H7 (cell line): ENCODE measurements at regions not wholly inside any gene's neighbourhood (a gene's known extent, or its start where the extent isn't known, plus 50 kb on each side); places are given as distances from the start of the nearest gene placed in this dataset.

ENCODE experiments used
- DNase-seq: peaks from one replicate; pipeline ENCODE4 v3.0.0; 2012
- H3K27me3 ChIP-seq: 2 replicates; pipeline ENCODE4 v1.6.0; 2011; ENCODE audit warnings: mild to moderate bottlenecking, low read length; ENCODE audit not compliant: control insufficient read depth, insufficient read depth
- H3K36me3 ChIP-seq: replicated peaks from 2 replicates; pipeline ENCODE4 v1.5.1; 2011; ENCODE audit warnings: low read length; ENCODE audit not compliant: control insufficient read depth, insufficient read depth
- H3K4me3 ChIP-seq: 2 replicates; pipeline ENCODE4 v1.5.1; 2011; ENCODE audit warnings: low read depth, mild to moderate bottlenecking, control low read depth, low read length, moderate library complexity; ENCODE audit not compliant: insufficient read depth

DNA sequence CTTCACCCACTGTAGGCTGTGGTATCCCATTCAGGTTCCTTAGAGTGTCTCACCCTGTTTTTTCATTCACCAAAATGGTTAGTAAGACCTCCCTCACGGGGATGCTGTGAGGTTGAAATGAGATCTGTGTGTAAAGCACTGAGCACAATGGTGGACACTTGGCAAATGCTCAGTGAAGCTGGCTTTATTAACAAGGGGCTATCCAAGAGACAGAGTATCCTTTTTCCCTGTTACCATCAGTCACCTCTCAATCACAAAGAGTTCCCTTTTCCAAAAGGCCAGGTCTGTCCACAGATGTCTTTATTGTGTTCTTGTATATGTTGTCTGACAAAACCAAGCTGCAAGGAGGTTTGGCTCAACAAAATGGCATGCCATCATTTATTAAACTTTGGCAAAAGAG lies 138.9 kb upstream of the RARB start:
- H3K36me3 ChIP-seq: no peaks in the 10 kb centered on the region
- no peak for DNase-seq
- H3K4me3 ChIP-seq: no peak overlapping the region
- H3K27me3 ChIP-seq: no peaks in the 10 kb centered on the region

- Histone ChIP-seq H3K4me3 (no peak overlapping the region), H3K36me3 (no peaks in the 10 kb centered on the region), H3K27me3 (no peaks in the 10 kb centered on the region)
- no peak for DNase-seq
Observed at GRCh38 chr3:25289663-25290062, 138.4 kb upstream of the RARB start.

DNA sequence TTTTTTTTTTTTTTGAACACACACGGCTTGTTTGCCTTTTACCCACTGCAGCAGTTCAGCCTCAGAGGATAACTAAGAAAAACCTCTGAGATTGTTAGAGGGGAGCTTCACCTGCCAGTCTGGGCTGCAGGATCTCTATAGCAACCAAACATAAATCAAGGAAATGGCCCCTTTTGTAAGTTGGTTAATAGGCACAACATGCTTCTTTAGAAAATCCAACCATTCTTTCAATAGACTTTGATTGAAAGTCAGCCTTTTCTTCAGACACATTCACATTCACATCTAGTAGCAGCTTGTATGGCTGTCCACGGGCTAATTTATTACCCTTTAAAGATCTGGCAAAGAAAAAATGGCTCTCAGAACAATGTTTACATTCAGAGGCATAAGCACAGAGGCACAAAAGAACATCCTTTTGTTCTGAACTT lies 136.6 kb upstream of the RARB start:
- no peak for DNase-seq
- no peaks in the 10 kb centered on the region for H3K27me3 ChIP-seq
- H3K4me3 ChIP-seq: no peak overlapping the region
- no peaks in the 10 kb centered on the region for H3K36me3 ChIP-seq

GRCh38 chr3:25292036-25292435 lies 136.0 kb upstream of the RARB start:
- Histone ChIP-seq H3K36me3 (no peaks in the 10 kb centered on the region), H3K4me3 (no peak overlapping the region), H3K27me3 (no peaks in the 10 kb centered on the region)
- DNase-seq: no peak

DNA sequence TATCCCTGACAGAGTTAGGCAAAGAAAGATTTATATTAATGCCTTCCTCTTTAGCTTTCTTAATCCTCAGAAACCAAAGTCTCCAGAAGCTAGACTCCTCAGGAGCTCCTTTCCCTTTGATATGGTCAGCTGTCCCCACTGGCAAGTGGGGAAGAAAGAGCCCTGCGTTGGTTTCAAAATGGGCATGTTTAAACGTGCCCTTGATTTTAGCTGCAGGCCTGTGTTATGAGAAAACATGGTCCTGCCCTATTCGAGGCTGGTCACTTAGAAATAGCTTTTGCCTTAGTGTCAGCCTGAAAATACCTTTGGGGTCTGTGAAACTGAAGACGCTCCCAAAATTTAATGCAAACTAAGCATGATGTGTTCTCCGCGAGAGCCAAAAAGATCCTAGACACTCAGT lies 135.5 kb upstream of the RARB start:
- no peak for DNase-seq
- no peaks in the 10 kb centered on the region for H3K27me3 ChIP-seq
- H3K36me3 ChIP-seq: no peaks in the 10 kb centered on the region
- no peak overlapping the region for H3K4me3 ChIP-seq

DNA sequence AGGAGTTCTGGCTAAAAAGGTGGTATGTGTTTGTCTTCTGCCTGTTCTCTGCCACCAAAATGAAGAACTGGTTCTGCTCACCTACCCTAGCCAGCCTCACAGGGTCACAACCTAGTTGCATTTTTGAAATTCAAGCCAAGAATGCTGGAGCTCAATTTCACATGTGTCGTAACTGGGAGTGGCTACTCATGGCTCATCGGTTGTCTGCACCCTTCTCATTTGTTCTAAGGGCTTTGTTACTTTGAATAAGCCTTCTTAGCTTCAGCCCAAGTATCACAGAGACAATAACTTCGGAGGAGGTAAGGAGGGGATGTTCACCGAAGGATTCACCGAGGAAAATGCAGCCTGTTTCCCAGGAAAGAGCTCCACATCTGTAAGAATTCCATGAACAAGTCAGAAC lies 134.3 kb upstream of the RARB start:
- Histone ChIP-seq H3K27me3 (no peaks in the 10 kb centered on the region), H3K36me3 (no peaks in the 10 kb centered on the region), H3K4me3 (no peak overlapping the region)
- DNase-seq: no peak

DNA sequence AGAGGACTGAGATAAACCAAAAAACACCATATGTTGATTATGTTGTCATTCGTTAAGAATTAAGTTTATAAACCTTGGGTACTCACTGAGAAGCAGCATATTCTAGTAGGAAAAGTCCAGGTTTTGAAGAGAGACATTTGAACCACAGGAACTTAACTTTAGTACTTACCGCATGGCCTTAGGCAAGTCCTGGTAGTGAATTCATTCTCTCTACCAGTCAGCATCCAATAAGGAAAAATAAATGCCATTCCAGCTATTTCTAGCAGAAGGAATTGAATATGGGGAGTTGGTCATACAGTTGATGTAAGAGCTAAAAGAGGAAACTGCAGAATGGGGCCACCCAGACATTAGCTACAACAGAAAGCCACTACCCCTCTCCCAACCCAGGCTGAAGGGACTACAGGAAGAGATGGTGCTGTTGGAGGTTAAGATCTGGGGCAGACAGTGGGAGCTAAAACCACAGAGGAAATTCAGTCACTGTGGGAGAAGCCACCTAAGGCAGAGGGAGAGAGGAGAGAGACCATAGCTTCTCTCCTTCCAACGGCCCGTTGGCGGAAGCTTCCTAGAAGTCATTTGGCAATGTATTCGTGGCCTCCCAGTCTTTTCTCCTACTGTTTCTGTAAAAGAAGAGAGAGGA lies 133.8 kb upstream of the RARB start:
- no peak for DNase-seq
- no peak overlapping the region for H3K4me3 ChIP-seq
- H3K36me3 ChIP-seq: no peaks in the 10 kb centered on the region
- no peaks in the 10 kb centered on the region for H3K27me3 ChIP-seq

DNA sequence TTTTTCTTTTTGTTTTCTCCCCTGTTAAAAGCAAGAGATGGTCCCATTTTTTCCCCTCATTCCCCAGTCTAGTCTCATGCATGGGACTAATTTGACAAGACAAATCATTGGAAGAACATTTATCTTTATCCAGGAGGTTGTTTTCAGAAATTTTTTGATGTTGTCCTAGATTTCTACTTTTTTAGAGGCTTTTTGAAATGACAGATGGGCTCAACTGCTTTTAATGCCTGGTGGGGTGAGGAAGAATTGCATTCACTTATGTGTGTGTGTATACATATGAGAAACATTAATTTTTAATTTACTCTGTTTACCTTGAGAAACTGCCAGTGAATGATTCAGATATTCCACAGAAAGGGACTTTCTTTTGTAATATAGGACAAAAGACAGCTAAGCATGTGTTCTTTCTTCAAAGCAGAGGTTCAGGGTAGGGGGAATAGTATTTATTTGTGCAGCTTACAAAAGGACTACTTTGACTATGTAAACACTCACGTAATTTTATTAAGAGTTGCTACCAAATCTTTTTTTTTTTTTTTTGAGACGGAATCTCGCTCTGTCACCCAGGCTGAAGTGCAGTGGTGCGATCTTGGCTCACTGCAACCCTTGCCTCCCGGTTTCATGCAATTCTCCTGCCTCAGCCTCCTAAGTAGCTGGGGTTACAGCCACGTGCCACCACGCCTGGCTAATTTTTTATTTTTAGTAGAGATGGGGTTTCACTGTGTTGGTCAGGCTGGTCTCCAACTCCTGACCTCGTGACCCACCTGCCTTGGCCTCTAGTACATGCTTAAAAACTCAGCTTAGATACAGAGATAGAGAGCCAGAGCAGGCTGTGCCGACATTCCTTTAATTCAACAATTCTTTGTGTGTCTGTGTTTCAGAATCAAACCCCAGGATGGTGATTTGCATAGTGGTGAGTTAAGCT lies 130.1 kb upstream of the RARB start:
- Histone ChIP-seq H3K27me3 (no peaks in the 10 kb centered on the region), H3K36me3 (no peaks in the 10 kb centered on the region), H3K4me3 (no peak overlapping the region)
- DNase-seq: no peak

- Histone ChIP-seq H3K27me3 (no peaks in the 10 kb centered on the region), H3K4me3 (no peak overlapping the region), H3K36me3 (no peaks in the 10 kb centered on the region)
- no peak for DNase-seq
Observed at GRCh38 chr3:25300141-25300540, 127.9 kb upstream of the RARB start.

GRCh38 chr3:25304916-25305315 lies 123.1 kb upstream of the RARB start:
- Histone ChIP-seq H3K27me3 (no peaks in the 10 kb centered on the region), H3K4me3 (no peak overlapping the region), H3K36me3 (no peaks in the 10 kb centered on the region)
- DNase-seq: no peak

GRCh38 chr3:25306066-25306465 lies 122.0 kb upstream of the RARB start:
- no peaks in the 10 kb centered on the region for H3K27me3 ChIP-seq
- no peak for DNase-seq
- H3K4me3 ChIP-seq: no peak overlapping the region
- no peaks in the 10 kb centered on the region for H3K36me3 ChIP-seq

DNA sequence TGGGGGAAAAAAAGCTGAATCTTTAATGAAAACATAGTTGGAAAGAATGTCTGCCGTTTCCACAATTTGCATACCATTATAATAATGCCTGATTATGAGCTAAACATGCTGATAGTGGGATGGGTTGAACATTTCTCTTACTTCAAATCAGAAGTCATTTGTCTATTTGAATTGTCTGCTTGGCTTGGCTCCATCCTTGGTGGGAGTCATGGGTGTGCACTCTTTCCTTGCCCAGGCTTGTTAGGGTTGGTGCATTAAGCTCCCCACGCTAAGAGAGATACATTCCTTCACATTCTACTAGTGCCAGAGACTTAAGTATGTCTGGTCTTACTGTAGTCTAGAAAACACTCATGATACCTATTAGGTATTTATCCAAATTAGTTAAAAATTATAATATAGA lies 121.4 kb upstream of the RARB start:
- no peak for DNase-seq
- Histone ChIP-seq H3K27me3 (no peaks in the 10 kb centered on the region), H3K36me3 (no peaks in the 10 kb centered on the region), H3K4me3 (no peak overlapping the region)

DNA sequence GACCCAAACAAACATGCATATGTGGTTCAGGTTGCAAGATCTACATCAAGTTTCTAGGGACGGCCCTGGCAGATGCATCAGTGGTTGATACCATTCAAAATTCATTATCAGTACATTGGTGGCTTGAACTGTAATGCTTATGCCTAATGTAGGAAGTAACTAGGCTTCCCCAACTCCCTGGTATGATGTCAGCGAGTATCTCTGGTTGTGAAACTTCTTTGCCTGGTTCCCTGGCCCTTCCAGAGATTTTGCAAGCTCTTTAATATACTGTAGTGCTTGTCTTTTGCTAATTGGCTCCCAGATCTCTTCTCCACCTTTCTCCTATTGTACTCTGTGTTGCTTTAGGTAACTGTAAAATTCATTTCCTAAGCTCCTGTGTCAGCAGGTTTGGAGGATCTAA lies 114.8 kb upstream of the RARB start:
- Histone ChIP-seq H3K4me3 (no peak overlapping the region), H3K27me3 (no peaks in the 10 kb centered on the region), H3K36me3 (no peaks in the 10 kb centered on the region)
- no peak for DNase-seq

- DNase-seq: no peak
- H3K36me3 ChIP-seq: no peaks in the 10 kb centered on the region
- H3K4me3 ChIP-seq: no peak overlapping the region
- no peaks in the 10 kb centered on the region for H3K27me3 ChIP-seq
Observed at GRCh38 chr3:25324954-25325655, 103.0 kb upstream of the RARB start.

GRCh38 chr3:25335356-25335755 lies 92.7 kb upstream of the RARB start:
- no peaks in the 10 kb centered on the region for H3K36me3 ChIP-seq
- H3K4me3 ChIP-seq: no peak overlapping the region
- no peaks in the 10 kb centered on the region for H3K27me3 ChIP-seq
- DNase-seq: no peak
